ENCODE measurements at regions not wholly inside any gene's neighbourhood (a gene's known extent, or its start where the extent isn't known, plus 50 kb on each side); places are given as distances from the start of the nearest gene placed in this dataset.

DNA sequence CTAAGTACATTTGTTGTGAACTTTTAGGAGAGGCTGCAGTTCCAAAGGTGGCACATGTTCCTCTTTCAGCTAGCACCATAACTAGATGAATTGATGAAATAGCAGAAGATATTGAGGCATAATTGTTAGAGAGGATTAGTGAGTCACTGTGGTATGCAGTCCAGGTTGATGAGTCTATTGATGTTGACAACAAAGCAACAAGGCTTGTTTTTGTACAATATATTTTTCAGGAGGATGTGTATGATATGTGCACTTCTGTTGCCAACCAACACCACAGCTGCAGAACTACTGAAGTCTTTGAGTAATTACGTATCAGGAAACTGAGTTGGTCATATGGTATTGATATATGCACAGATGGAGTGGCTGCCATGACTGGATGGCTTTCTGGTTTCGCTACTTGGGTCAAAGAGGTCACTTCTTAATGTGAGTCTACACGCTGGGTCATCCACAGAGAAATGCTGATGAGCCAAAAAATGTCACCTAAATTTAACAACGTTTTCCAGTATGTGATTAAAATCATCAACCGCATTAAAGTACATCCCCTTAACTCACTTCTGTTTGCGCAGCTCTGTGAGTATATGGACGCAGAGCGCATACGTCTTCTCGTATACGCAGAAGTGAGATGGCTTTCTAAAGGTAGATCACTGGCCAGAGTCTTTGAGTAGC, 261.3 kb upstream of the ANO5 start:
- TF ChIP-seq, protein P1, sequence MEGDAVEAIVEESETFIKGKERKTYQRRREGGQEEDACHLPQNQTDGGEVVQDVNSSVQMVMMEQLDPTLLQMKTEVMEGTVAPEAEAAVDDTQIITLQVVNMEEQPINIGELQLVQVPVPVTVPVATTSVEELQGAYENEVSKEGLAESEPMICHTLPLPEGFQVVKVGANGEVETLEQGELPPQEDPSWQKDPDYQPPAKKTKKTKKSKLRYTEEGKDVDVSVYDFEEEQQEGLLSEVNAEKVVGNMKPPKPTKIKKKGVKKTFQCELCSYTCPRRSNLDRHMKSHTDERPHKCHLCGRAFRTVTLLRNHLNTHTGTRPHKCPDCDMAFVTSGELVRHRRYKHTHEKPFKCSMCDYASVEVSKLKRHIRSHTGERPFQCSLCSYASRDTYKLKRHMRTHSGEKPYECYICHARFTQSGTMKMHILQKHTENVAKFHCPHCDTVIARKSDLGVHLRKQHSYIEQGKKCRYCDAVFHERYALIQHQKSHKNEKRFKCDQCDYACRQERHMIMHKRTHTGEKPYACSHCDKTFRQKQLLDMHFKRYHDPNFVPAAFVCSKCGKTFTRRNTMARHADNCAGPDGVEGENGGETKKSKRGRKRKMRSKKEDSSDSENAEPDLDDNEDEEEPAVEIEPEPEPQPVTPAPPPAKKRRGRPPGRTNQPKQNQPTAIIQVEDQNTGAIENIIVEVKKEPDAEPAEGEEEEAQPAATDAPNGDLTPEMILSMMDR (IDR thresholded peaks at IDR 0.05), result no peak
- no peak for TF ChIP-seq POLR2A (IDR thresholded peaks at IDR 0.05)
